ENCODE measurements at regions not wholly inside any gene's neighbourhood (a gene's known extent, or its start where the extent isn't known, plus 50 kb on each side); places are given as distances from the start of the nearest gene placed in this dataset.

DNA sequence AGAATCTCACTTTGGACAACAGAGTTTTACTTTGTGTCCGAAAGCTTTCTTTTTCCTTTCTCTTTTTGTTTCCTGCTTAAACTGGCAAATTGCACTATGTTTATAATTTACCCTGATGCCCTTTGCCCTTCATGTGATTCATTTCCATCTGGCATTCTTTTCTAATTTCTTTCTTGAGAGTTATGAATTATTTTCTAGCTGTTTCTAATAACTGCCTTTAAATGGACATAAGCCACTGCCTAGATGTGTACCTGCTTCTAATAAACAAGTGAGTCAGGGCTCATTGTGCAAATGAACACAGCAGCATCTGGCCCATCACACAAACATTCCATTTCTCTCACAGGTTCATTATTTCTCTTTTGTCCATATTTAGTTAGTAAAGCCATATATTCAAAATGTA, 242.3 kb upstream of the GPRIN3 start:
- no peaks in the 10 kb centered on the region for H3K79me2 ChIP-seq (ENCODE audit: control insufficient read depth, insufficient read depth, low read length)
- H3K4me2 ChIP-seq (replicated peaks; ENCODE audit: low read depth, low read length, poor library complexity, severe bottlenecking) = no peak overlapping the region
- CTCF ChIA-PET = no interaction called here
- Mint-ChIP-seq H3K27me3 (no peaks in the 10 kb centered on the region), H3K9me3 (ENCODE audit: insufficient read depth) (peaks cover 1% of the 10 kb centered on the region), H3K4me3 (no peak overlapping the region), H3K4me1 (no peaks in the 10 kb centered on the region), H3K27ac (no peak overlapping the region)
- no peaks in the 10 kb centered on the region for H3K27me3 ChIP-seq (replicated peaks in 1 of 4; ENCODE audit: control extremely low read depth in 1 of 4, control insufficient read depth in 3 of 4, insufficient read depth in 4 of 4, low read length in 3 of 4)
- H3K4me3 ChIP-seq (ENCODE audit: control extremely low read depth in 1 of 5, extremely low read depth in 1 of 5, insufficient read depth in 1 of 5, low read depth in 2 of 5, low read length in 4 of 5) = no peak overlapping the region
- POLR2A ChIA-PET = no interaction called here
- WGBS (ENCODE audit: insufficient coverage) = no CpG with 5 or more reads among the region's 1 CpG
- H3K36me3 ChIP-seq (replicated peaks in 1 of 2; ENCODE audit: control extremely low read depth in 1 of 2, control insufficient read depth in 1 of 2, extremely low read depth in 1 of 2, insufficient read depth in 2 of 2, low read length in 1 of 2) = no peaks in the 10 kb centered on the region
- no peak overlapping the region for H2AFZ ChIP-seq (ENCODE audit: insufficient read depth, low read depth, low read length, poor library complexity, severe bottlenecking)
- no peak overlapping the region for H3K27ac ChIP-seq (ENCODE audit: low read length in 2 of 2)
- H3K4me1 ChIP-seq (ENCODE audit: control insufficient read depth in 2 of 2, insufficient read depth in 2 of 2, low read length in 2 of 2) = no peaks in the 10 kb centered on the region
- no peak overlapping the region for H3K9ac ChIP-seq (ENCODE audit: low read length)
- peaks cover 0 to 3% (median 2%) of the 10 kb centered on the region in 3 donors for H3K9me3 ChIP-seq (ENCODE audit: control extremely low read depth in 1 of 3, control insufficient read depth in 2 of 3, insufficient read depth in 1 of 3, low read length in 2 of 3)
- TF ChIP-seq, protein P1, sequence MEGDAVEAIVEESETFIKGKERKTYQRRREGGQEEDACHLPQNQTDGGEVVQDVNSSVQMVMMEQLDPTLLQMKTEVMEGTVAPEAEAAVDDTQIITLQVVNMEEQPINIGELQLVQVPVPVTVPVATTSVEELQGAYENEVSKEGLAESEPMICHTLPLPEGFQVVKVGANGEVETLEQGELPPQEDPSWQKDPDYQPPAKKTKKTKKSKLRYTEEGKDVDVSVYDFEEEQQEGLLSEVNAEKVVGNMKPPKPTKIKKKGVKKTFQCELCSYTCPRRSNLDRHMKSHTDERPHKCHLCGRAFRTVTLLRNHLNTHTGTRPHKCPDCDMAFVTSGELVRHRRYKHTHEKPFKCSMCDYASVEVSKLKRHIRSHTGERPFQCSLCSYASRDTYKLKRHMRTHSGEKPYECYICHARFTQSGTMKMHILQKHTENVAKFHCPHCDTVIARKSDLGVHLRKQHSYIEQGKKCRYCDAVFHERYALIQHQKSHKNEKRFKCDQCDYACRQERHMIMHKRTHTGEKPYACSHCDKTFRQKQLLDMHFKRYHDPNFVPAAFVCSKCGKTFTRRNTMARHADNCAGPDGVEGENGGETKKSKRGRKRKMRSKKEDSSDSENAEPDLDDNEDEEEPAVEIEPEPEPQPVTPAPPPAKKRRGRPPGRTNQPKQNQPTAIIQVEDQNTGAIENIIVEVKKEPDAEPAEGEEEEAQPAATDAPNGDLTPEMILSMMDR (IDR thresholded peaks at IDR 0.05) = no peak
- TF ChIP-seq EZH2 (IDR thresholded peaks at IDR 0.05; ENCODE audit: borderline replicate concordance, insufficient read depth, low read depth, low read length, poor library complexity, severe bottlenecking) = no peak
- no peaks in the 10 kb centered on the region for H4K20me1 ChIP-seq (ENCODE audit: control insufficient read depth, insufficient read depth, low read length, poor library complexity, severe bottlenecking)
- DNase-seq (no peak), ATAC-seq (ENCODE audit: low read depth) (no peak)
- intact Hi-C loops (cut with micrococcal nuclease) = no loop called here

DNA sequence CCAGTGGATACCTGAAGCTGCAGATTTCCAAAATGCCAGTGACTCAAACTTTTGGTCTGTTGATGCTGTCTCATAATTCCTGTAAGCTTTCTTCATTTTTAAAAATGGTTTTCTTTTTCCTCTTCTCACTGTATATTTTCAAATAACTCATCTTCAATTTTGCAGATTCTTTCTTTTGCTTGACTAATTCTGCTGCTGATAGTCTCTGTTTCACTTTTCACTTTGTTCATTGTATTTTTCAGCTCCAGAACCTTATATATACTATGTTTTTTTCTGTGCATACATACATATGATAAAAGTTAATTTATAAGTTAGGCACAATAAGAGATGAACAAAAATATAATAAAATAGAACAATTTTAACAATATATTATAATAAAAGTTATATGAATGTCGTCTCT, 237.7 kb upstream of the GPRIN3 start:
- Histone ChIP-seq H2AFZ (ENCODE audit: insufficient read depth, low read depth, low read length, poor library complexity, severe bottlenecking) (no peak overlapping the region), H3K36me3 (replicated peaks in 1 of 2; ENCODE audit: control extremely low read depth in 1 of 2, control insufficient read depth in 1 of 2, extremely low read depth in 1 of 2, insufficient read depth in 2 of 2, low read length in 1 of 2) (no peaks in the 10 kb centered on the region), H3K9me3 (ENCODE audit: control extremely low read depth in 1 of 3, control insufficient read depth in 2 of 3, insufficient read depth in 1 of 3, low read length in 2 of 3) (peaks cover 2 to 13% (median 4%) of the 10 kb centered on the region in 3 donors), H3K4me1 (ENCODE audit: control insufficient read depth in 2 of 2, insufficient read depth in 2 of 2, low read length in 2 of 2) (no peaks in the 10 kb centered on the region), H3K27ac (ENCODE audit: low read length in 2 of 2) (no peak overlapping the region), H3K4me2 (replicated peaks; ENCODE audit: low read depth, low read length, poor library complexity, severe bottlenecking) (no peak overlapping the region), H3K27me3 (replicated peaks in 1 of 4; ENCODE audit: control extremely low read depth in 1 of 4, control insufficient read depth in 3 of 4, insufficient read depth in 4 of 4, low read length in 3 of 4) (no peaks in the 10 kb centered on the region), H3K9ac (ENCODE audit: low read length) (no peak overlapping the region), H4K20me1 (ENCODE audit: control insufficient read depth, insufficient read depth, low read length, poor library complexity, severe bottlenecking) (no peaks in the 10 kb centered on the region), H3K4me3 (ENCODE audit: control extremely low read depth in 1 of 5, extremely low read depth in 1 of 5, insufficient read depth in 1 of 5, low read depth in 2 of 5, low read length in 4 of 5) (no peak overlapping the region), H3K79me2 (ENCODE audit: control insufficient read depth, insufficient read depth, low read length) (no peaks in the 10 kb centered on the region)
- no CpG with 5 or more reads among the region's 1 CpG for WGBS (ENCODE audit: insufficient coverage)
- Mint-ChIP-seq H3K4me3 (no peak overlapping the region), H3K27me3 (no peaks in the 10 kb centered on the region), H3K9me3 (ENCODE audit: insufficient read depth) (peaks cover 1% of the 10 kb centered on the region), H3K27ac (no peak overlapping the region), H3K4me1 (no peaks in the 10 kb centered on the region)
- ATAC-seq (ENCODE audit: low read depth) (no peak), DNase-seq (no peak)
- intact Hi-C loops (cut with micrococcal nuclease) = no loop called here
- no peak for TF ChIP-seq EZH2 (IDR thresholded peaks at IDR 0.05; ENCODE audit: borderline replicate concordance, insufficient read depth, low read depth, low read length, poor library complexity, severe bottlenecking)
- TF ChIP-seq, protein P1 (IDR thresholded peaks at IDR 0.05) = no peak
- CTCF ChIA-PET = no interaction called here
- POLR2A ChIA-PET = no interaction called here
